ENCODE measurements at regions not wholly inside any gene's neighbourhood (a gene's known extent, or its start where the extent isn't known, plus 50 kb on each side); places are given as distances from the start of the nearest gene placed in this dataset.

DNA sequence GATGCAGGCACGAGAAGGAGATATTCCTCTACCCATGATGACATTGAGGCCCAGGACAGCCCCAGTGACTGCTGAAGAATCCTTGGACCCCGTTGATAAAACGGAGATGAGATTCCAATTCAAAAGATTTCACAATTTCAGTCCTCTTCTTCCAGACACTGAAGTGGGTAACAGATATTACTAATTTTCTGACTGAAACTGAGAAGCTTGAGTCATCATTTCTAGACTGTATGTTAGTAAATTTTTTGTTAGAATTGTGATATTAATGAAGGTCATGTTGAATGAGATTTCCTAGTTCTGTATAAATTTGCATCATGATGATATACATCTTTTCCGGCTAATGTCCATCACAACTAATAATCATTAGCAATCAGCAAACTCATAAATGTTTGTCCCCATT lies 185.8 kb downstream of the CHRM3 start:
- no peak for TF ChIP-seq POLR2AphosphoS5 (IDR thresholded peaks at IDR 0.05; ENCODE audit: low read depth, low read length)
- TF ChIP-seq, protein P1, sequence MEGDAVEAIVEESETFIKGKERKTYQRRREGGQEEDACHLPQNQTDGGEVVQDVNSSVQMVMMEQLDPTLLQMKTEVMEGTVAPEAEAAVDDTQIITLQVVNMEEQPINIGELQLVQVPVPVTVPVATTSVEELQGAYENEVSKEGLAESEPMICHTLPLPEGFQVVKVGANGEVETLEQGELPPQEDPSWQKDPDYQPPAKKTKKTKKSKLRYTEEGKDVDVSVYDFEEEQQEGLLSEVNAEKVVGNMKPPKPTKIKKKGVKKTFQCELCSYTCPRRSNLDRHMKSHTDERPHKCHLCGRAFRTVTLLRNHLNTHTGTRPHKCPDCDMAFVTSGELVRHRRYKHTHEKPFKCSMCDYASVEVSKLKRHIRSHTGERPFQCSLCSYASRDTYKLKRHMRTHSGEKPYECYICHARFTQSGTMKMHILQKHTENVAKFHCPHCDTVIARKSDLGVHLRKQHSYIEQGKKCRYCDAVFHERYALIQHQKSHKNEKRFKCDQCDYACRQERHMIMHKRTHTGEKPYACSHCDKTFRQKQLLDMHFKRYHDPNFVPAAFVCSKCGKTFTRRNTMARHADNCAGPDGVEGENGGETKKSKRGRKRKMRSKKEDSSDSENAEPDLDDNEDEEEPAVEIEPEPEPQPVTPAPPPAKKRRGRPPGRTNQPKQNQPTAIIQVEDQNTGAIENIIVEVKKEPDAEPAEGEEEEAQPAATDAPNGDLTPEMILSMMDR (IDR thresholded peaks at IDR 0.05): no peak
- TF ChIP-seq, protein P2, sequence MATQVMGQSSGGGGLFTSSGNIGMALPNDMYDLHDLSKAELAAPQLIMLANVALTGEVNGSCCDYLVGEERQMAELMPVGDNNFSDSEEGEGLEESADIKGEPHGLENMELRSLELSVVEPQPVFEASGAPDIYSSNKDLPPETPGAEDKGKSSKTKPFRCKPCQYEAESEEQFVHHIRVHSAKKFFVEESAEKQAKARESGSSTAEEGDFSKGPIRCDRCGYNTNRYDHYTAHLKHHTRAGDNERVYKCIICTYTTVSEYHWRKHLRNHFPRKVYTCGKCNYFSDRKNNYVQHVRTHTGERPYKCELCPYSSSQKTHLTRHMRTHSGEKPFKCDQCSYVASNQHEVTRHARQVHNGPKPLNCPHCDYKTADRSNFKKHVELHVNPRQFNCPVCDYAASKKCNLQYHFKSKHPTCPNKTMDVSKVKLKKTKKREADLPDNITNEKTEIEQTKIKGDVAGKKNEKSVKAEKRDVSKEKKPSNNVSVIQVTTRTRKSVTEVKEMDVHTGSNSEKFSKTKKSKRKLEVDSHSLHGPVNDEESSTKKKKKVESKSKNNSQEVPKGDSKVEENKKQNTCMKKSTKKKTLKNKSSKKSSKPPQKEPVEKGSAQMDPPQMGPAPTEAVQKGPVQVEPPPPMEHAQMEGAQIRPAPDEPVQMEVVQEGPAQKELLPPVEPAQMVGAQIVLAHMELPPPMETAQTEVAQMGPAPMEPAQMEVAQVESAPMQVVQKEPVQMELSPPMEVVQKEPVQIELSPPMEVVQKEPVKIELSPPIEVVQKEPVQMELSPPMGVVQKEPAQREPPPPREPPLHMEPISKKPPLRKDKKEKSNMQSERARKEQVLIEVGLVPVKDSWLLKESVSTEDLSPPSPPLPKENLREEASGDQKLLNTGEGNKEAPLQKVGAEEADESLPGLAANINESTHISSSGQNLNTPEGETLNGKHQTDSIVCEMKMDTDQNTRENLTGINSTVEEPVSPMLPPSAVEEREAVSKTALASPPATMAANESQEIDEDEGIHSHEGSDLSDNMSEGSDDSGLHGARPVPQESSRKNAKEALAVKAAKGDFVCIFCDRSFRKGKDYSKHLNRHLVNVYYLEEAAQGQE (IDR thresholded peaks at IDR 0.05; ENCODE audit: insufficient read depth in 1 of 2, low read depth in 2 of 2, low read length in 1 of 2): no peak
- no peak for TF ChIP-seq SIN3A (IDR thresholded peaks at IDR 0.05; ENCODE audit: borderline replicate concordance, insufficient read depth, low read depth, low read length)
